ENCODE measurements at regions not wholly inside any gene's neighbourhood (a gene's known extent, or its start where the extent isn't known, plus 50 kb on each side); places are given as distances from the start of the nearest gene placed in this dataset.

- TF ChIP-seq POLR2A (IDR thresholded peaks at IDR 0.05; ENCODE audit: low read depth), result no peak
- TF ChIP-seq CTCF (IDR thresholded peaks at IDR 0.05), result no peak
- no peak for TF ChIP-seq POLR2AphosphoS5 (IDR thresholded peaks at IDR 0.05)
- no peak for TF ChIP-seq EP300 (IDR thresholded peaks at IDR 0.05)
Measured at GRCh38 chr17:5753421-5753820, 169.1 kb upstream of the NLRP1 start.

Measured in esophagus muscularis mucosa (tissue), 4 donors.